HG02678 (cell line): ENCODE measurements at regions not wholly inside any gene's neighbourhood (a gene's known extent, or its start where the extent isn't known, plus 50 kb on each side); places are given as distances from the start of the nearest gene placed in this dataset.

Source experiments
- ATAC-seq: cut with Tn5 transposase; IDR thresholded peaks from one replicate; pipeline ENCODE4 v1.9.1; 2021; ENCODE audit warnings: mild to moderate bottlenecking, moderate library complexity; ENCODE audit not compliant: unreplicated experiment

- ATAC-seq = no peak
These were observed 1348.8 kb downstream of the PCDH18 start for GRCh38 chr4:136183513-136183912.

GRCh38 chr4:136156947-136157346 lies 1375.3 kb downstream of the PCDH18 start:
- ATAC-seq = no peak

GRCh38 chr4:136150046-136150445 lies 1382.2 kb downstream of the PCDH18 start:
- no peak for ATAC-seq

- no peak for ATAC-seq
These were observed 1395.7 kb downstream of the PCDH18 start for GRCh38 chr4:136136601-136137000.

- ATAC-seq = no peak
These were observed 1408.0 kb downstream of the PCDH18 start for GRCh38 chr4:136124251-136124745.

GRCh38 chr4:136121426-136121825 lies 1410.9 kb downstream of the PCDH18 start:
- no peak for ATAC-seq

GRCh38 chr4:136113921-136114320 lies 1418.4 kb downstream of the PCDH18 start:
- no peak for ATAC-seq

GRCh38 chr4:136112116-136112515 lies 1420.2 kb downstream of the PCDH18 start:
- no peak for ATAC-seq

GRCh38 chr4:136106753-136107152 lies 1425.5 kb downstream of the PCDH18 start:
- ATAC-seq = no peak

GRCh38 chr4:136103616-136104015 lies 1428.7 kb downstream of the PCDH18 start:
- ATAC-seq = no peak

GRCh38 chr4:136097676-136098075 lies 1434.6 kb downstream of the PCDH18 start:
- ATAC-seq = no peak

GRCh38 chr4:136088211-136088867 lies 1444.0 kb downstream of the PCDH18 start:
- ATAC-seq = no peak

- ATAC-seq = no peak
These were observed 1453.3 kb downstream of the PCDH18 start for GRCh38 chr4:136078976-136079375.

GRCh38 chr4:136056748-136057147 lies 1475.5 kb downstream of the PCDH18 start:
- no peak for ATAC-seq

- no peak for ATAC-seq
These were observed 1476.9 kb downstream of the PCDH18 start for GRCh38 chr4:136055360-136055759.

- ATAC-seq = no peak
These were observed 1495.5 kb downstream of the PCDH18 start for GRCh38 chr4:136036744-136037143.

GRCh38 chr4:136032391-136032790 lies 1499.9 kb downstream of the PCDH18 start:
- no peak for ATAC-seq

- ATAC-seq = no peak
These were observed 1506.8 kb downstream of the PCDH18 start for GRCh38 chr4:136025540-136025939.

GRCh38 chr4:136017556-136017955 lies 1514.7 kb downstream of the PCDH18 start:
- ATAC-seq = no peak

GRCh38 chr4:136012220-136012619 lies 1520.1 kb downstream of the PCDH18 start:
- no peak for ATAC-seq

GRCh38 chr4:136009258-136009832 lies 1522.9 kb downstream of the PCDH18 start:
- ATAC-seq = no peak

- no peak for ATAC-seq
These were observed 1524.3 kb downstream of the PCDH18 start for GRCh38 chr4:136007991-136008390.

GRCh38 chr4:136002316-136002715 lies 1530.0 kb downstream of the PCDH18 start:
- ATAC-seq = no peak
